ENCODE measurements at regions not wholly inside any gene's neighbourhood (a gene's known extent, or its start where the extent isn't known, plus 50 kb on each side); places are given as distances from the start of the nearest gene placed in this dataset.
"Not testable (repeated sequence)": the region's sequence is repeated elsewhere in the genome, so short reads cannot be mapped to it uniquely, and the experiment has no call there.

GRCh38 chr16:47905771-47906170 lies 250.0 kb downstream of the ABCC12 start:
- DNase-seq (ENCODE audit: low spot score): no peak

DNA sequence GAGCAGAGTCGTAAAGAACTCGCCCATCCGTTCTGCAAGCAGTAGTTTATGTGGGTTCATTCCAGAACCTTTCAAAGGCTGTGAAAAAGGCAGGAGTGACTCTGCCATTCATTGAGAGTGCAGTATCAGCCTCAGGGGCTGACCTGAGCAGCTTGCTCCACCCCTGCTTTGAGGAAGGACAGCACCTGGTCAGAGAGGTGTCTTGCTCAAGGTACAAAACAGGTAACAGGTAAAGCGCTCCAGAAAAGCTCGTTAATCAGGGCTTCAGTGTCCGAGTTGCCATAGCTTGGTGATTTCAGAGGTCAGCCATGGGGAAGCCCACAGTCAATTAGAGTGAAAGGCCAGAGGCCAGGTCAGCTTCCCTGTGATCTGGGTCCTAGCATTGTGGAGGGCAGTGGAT lies 251.1 kb downstream of the ABCC12 start:
- no peak for DNase-seq (ENCODE audit: low spot score)

- DNase-seq (ENCODE audit: low spot score): no peak
Measured at GRCh38 chr16:47903470-47903869, 252.3 kb downstream of the ABCC12 start.

DNA sequence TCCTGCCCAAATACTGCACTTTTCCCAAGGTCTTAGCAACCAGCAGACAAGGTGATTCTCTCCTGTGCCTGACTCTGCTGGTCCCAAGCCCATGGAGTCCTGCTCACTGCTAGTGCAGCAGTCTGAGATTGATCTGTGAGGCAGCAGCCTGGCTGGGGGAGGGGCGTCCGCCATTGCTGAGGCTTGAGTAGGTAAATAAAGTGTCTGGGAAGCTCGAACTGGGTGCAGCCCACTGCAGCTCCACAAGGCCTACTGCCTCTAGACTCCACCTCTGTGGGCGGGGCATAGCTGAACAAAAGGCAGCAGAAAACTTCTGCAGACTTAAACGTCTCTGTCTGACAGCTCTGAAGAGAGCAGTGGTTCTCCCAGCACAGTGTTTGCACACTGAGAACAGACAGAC lies 258.7 kb downstream of the ABCC12 start:
- DNase-seq (ENCODE audit: low spot score): not testable (repeated sequence)

DNA sequence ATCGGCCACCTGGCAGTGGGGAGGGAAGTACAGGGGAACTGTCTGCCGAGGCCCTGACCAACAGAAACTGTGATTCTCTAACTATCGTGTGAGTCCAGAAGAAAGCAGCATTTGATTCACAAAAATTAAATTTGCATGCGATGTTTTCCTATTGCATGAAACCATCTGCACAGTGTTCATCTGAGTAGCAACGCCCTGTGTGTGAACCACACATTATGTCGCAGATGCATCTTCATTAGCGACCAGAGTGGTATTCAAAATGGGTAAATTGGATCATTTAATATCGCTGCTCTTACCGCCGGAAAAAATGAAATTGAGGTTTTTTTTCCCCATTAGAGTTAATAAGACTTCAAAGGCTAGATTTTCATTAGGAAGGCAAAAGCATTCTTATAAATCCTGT lies 260.6 kb downstream of the ABCC12 start:
- DNase-seq (ENCODE audit: low spot score): no peak

DNA sequence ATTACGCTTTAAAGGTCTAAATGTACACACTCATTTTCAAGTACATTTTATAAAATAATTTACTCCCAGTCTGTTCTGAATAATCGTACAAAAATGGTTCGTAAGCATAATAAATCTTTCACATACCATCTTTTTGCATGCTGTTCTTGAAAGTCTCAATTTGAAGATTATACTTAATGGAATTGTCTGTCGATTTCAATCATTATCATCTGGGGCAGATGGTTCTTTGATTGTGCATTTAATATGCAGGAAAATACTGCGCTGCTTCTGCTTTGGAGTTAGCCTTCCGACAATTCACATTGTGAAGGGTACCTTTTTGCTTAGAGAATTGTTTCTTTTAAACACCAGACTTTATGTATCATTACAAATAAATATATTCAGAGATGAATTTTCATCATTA lies 262.8 kb downstream of the ABCC12 start:
- DNase-seq (ENCODE audit: low spot score): no peak

DNA sequence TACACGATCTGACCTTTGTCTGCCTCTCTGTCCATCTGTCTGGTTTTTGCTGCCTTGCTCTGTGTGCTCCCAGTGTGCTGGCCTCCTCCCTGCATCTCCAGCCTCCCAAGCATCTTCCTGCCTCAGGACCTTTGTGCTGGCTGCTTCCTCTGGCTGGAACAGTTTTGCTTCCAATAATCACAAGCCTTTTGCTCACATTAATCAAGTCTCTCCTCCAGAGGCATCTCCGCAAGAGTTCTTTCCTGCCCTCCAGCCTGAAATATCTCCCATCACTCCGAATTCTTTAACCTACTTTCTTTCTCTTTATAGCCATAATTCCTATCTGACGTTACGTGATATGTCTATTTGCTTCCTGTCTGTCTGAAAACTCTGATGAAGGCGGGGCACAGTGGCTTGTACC lies 267.1 kb downstream of the ABCC12 start:
- DNase-seq (ENCODE audit: low spot score): no peak

GRCh38 chr16:47888142-47888541 lies 267.7 kb downstream of the ABCC12 start:
- peak; percentile 2 for DNase-seq (ENCODE audit: low spot score)

GRCh38 chr16:47887496-47887895 lies 268.3 kb downstream of the ABCC12 start:
- no peak for DNase-seq (ENCODE audit: low spot score)

GRCh38 chr16:47886631-47887415 lies 269.0 kb downstream of the ABCC12 start:
- no peak for DNase-seq (ENCODE audit: low spot score)

DNA sequence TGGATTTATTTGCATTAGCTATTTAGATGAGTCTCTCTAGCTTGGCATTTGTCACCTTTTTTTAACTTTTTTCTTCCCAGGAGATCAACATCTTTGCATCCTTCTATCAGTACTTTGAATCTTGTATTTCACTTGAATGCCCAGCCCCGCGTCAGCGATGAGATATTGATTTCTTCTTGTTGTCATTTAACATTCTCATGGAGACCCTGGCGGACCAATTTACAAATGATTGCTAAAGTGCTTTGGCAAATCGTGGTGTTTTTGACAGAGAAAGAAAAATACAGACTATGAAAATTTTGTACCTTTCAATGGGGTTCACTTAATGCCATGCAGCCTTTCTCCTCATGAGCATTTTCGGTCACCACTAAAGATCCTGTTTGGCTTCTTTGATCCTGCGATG lies 269.7 kb downstream of the ABCC12 start:
- DNase-seq (ENCODE audit: low spot score): no peak

DNA sequence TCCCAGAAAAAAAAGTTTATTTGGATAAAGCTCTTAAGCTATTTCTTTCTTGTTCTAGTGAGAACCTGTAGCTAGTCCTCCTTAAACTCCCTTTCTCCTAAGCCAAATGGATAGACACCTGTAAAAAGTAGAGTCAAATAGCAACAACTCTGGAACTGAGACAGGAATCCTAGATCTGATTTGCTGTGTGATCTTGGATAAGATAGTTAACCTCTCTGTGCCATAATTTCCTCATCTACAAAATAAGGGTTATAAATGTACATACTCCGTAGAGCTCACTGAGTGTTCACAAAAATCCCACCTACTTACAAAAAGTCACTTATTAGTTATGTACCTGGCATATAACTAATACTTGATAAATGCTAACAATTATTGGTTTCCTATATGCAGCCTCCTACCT lies 270.3 kb downstream of the ABCC12 start:
- DNase-seq (ENCODE audit: low spot score): no peak

DNA sequence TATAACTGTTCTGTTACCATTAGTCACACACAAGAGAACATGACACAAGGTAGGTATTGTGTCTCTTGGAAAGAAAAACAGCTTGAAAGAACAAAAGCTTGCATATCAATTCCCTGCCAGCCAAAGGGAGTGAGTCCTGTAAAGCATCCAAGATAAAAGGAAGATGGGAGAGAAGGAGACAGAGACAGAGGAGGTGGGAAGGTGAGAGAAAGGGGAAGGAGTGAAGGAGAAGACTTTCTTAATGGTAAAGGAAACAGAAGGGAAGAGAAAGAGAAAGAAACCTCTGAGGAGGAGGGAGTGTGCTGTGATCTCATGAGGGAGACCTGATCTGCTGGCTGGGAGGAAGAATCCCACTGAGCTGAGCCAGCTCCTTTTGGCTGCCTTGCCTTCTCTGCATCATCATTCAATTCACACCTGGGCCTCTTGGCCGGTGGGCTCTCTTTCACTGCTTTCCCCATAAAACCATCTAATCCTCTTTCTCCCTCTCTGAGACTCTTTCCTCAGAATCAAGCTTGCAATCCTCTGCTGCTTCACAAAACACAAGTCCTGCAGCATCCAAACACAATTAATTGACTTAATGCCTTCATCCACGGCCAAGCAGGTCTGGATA lies 271.6 kb downstream of the ABCC12 start:
- DNase-seq (ENCODE audit: low spot score): no peak

- no peak for DNase-seq (ENCODE audit: low spot score)
Measured at GRCh38 chr16:47881574-47881973, 274.2 kb downstream of the ABCC12 start.

GRCh38 chr16:47880653-47881052 lies 275.1 kb downstream of the ABCC12 start:
- no peak for DNase-seq (ENCODE audit: low spot score)

DNA sequence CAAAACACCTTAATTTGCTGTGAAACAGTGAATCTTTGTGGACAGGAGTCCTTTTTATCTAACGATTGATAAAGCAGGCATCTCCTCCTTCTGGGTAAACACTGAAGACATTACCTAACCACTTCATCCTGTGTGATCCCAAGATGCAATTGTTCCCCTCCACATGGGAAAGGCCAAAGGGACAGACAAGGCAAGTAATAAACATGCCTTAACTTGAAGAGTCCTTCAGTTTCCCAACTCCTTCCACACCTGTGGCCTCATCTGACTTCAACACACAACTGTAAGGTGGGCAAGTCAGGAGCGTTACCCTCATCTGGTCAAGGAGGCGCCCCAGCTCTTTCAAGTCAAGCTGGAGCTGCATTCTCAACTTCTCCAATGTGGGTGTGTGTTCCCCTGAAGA lies 278.6 kb downstream of the ABCC12 start:
- no peak for DNase-seq (ENCODE audit: low spot score)

DNA sequence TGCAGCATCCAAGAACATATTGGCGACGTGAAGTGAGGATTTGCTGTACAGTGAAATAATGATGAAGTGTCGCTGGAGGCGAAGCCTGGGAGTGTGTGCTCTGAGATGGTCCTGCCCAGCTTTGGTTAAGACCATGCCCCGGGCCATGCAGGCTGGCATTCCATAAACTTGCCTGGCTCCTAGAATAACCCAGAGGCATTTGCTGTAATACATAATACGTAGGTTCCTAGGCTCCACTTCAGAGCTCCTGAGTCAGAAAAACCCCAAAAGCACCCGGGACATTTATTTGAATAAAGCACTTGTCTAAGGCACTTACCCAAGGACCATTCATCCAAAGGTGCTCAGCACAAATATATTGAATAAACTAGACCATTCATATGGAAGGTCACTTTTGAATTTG lies 279.3 kb downstream of the ABCC12 start:
- DNase-seq (ENCODE audit: low spot score): no peak

GRCh38 chr16:47873434-47873833 lies 282.4 kb downstream of the ABCC12 start:
- no peak for DNase-seq (ENCODE audit: low spot score)

GRCh38 chr16:47872225-47872624 lies 283.6 kb downstream of the ABCC12 start:
- no peak for DNase-seq (ENCODE audit: low spot score)

DNA sequence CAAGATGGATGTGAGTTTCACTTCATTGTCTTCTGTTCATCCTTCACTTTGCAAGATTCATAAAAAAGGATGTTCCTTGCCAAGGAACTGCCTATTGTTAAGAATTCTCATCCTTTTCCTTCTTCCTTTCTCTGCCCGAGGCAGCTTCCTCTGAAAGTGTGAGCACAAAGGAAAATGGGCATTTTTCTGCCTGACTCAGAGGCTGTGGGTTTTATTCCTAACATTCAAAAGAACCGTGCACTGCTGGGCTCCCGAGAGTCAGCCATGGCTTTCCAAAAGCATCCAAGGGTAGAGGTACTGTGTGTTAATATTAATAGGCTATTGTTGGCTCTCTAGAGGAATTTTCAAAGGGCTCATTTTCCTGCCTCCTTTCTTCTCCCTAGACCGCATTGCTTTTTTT lies 289.4 kb downstream of the ABCC12 start:
- DNase-seq (ENCODE audit: low spot score): no peak

DNA sequence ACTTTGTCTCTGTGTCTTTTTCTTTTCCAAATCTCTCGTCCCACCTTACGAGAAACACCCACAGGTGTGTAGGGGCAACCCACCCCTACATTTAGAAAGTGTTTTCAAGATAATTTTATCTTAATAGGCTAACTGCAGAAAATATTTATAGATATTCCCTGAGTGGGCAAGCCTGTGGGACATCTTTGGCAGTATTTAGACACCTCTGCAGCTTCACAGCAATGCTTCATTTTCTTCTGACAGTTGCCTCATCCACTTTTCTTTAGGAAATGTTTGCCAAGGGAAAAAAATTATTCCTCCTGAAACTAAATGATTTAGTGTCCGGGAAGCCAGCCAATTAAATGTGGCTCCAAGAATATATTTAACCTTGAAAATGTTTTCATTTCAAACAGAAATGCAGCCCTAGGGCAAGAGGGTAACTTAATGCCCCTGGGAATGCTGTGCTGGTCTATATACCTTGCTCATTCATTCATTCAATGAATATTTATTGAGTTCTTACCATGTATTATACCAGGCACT lies 290.4 kb downstream of the ABCC12 start:
- DNase-seq (ENCODE audit: low spot score): no peak

DNA sequence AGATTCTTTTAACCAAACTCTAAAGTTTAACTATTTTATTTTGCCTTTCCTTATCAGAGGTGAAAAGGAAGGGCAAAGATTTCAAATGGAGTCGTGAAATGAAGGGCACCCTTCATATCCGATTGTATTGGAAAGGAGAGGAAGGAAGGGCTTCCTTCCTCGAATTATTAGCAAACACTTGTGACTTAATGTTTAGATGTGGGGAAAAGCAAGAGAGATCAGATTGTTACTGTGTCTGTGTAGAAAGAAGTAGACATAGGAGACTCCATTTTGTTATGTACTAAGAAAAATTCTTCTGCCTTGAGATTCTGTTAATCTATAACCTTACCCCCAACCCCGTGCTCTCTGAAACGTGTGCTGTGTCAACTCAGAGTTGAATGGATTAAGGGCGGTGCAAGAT lies 291.5 kb downstream of the ABCC12 start:
- not testable (repeated sequence) for DNase-seq (ENCODE audit: low spot score)

- no peak for DNase-seq (ENCODE audit: low spot score)
Measured at GRCh38 chr16:47861999-47862398, 293.8 kb downstream of the ABCC12 start.

All from RKO (cell line).